HUES48 (cell line): ENCODE measurements at regions not wholly inside any gene's neighbourhood (a gene's known extent, or its start where the extent isn't known, plus 50 kb on each side); places are given as distances from the start of the nearest gene placed in this dataset.
"Not testable (repeated sequence)": the region's sequence is repeated elsewhere in the genome, so short reads cannot be mapped to it uniquely, and the experiment has no call there.

Experiments used
- H3K27ac ChIP-seq: one replicate; pipeline ENCODE4 v1.7.0; 2013; ENCODE audit warnings: low read depth, low read length, inconsistent platforms
- H3K27me3 ChIP-seq: 2 replicates; pipeline ENCODE4 v1.6.1; 2013; ENCODE audit warnings: mild to moderate bottlenecking, low read length; ENCODE audit not compliant: control insufficient read depth, insufficient read depth
- H3K36me3 ChIP-seq: 2 replicates; pipeline ENCODE4 v1.6.1; 2013; ENCODE audit warnings: low read length; ENCODE audit not compliant: control insufficient read depth, insufficient read depth
- H3K4me1 ChIP-seq: 2 replicates; pipeline ENCODE4 v1.6.1; 2013; ENCODE audit warnings: mild to moderate bottlenecking, low read length; ENCODE audit not compliant: control insufficient read depth, insufficient read depth
- H3K4me3 ChIP-seq: 2 replicates; pipeline ENCODE4 v1.5.1; 2013; ENCODE audit warnings: mild to moderate bottlenecking, low read depth, low read length
- H3K9ac ChIP-seq: 2 replicates; pipeline ENCODE4 v1.6.1; 2013; ENCODE audit warnings: mild to moderate bottlenecking, low read depth, low read length, moderate library complexity
- H3K9me3 ChIP-seq: 2 replicates; pipeline ENCODE4 v1.6.1; 2013; ENCODE audit warnings: low read length; ENCODE audit not compliant: control insufficient read depth, insufficient read depth

DNA sequence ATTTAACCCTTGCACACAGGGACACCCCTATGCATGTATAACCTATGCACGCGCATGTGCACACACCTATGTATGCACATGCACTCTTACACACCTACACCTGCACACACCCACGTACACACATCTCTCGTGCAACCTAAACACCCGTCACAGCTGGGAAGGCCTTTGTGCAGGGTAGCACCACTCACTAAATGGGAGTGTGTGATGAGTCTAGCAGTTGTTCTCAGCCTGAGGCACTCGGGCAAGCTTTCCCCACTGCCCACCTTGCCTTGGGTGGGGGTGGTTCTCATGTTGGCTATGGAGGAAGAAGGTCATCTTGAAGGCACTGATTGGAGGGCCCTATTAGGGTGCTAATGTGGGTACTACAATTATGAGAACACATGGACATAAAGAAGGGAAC, 85.8 kb downstream of the DLL1 start:
- Histone ChIP-seq H3K9me3 (no peaks in the 10 kb centered on the region), H3K27ac (no peak overlapping the region), H3K36me3 (no peaks in the 10 kb centered on the region), H3K4me1 (no peaks in the 10 kb centered on the region), H3K9ac (no peak overlapping the region), H3K4me3 (no peak overlapping the region), H3K27me3 (no peaks in the 10 kb centered on the region)

DNA sequence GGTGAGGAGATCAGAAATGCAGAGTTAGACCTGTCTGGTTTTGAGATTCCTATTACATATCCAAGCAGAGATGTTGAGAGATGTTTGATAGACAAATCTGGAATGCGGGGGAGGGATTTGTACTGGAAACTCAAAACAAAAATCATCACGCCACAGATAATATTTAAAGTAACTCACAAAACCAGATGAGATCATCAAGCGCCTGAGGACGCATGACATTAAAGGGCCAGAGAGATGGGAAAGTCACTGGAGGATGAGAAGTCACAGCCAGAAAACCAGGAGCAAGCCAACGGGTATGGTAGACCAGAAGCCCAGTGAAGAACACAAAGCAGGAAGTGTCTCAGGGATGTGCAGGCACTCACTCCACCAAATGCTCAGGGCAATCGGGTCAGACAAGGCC, 87.7 kb downstream of the DLL1 start:
- H3K9me3 ChIP-seq: no peaks in the 10 kb centered on the region
- no peak overlapping the region for H3K27ac ChIP-seq
- H3K27me3 ChIP-seq: no peaks in the 10 kb centered on the region
- no peak overlapping the region for H3K9ac ChIP-seq
- H3K4me3 ChIP-seq: no peak overlapping the region
- H3K36me3 ChIP-seq: no peaks in the 10 kb centered on the region
- no peaks in the 10 kb centered on the region for H3K4me1 ChIP-seq

DNA sequence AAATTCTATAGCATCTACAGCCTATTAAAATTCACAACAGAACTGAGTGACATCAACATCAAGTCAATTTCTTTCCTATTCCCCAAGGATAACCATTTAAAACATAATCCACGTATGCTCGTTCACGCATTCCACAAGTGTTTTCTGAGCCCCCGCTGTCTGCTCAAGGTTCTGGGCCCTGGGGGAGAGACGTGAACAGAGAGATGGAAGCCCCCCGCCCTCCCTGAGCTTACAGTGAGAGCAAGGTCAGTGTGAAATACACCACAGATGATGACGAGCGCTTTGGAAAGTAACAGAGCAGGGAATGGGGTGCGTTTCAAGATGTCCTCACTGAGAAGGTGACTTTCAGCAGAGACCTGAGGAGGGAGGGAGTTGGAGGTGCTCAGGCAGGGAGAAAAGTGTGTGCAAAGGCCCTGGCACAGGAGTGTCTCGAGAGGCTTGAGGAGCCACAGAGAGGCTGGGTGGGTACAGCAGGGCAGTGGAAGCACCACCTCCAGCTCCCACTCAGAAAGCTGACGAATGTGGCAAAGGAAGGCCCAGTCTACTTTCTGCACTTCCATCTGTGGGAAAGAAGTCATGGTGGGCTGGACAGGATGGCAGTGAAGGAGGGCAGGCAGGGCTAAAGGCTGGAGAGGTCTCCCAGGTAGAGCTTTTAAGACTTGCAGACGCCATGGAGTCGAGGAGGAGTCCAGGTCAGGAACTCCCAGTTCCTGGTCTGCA, 88.3 kb downstream of the DLL1 start:
- no peaks in the 10 kb centered on the region for H3K4me1 ChIP-seq
- H3K27me3 ChIP-seq: no peaks in the 10 kb centered on the region
- H3K4me3 ChIP-seq: no peak overlapping the region
- H3K9me3 ChIP-seq: no peaks in the 10 kb centered on the region
- no peaks in the 10 kb centered on the region for H3K36me3 ChIP-seq
- no peak overlapping the region for H3K9ac ChIP-seq
- no peak overlapping the region for H3K27ac ChIP-seq

DNA sequence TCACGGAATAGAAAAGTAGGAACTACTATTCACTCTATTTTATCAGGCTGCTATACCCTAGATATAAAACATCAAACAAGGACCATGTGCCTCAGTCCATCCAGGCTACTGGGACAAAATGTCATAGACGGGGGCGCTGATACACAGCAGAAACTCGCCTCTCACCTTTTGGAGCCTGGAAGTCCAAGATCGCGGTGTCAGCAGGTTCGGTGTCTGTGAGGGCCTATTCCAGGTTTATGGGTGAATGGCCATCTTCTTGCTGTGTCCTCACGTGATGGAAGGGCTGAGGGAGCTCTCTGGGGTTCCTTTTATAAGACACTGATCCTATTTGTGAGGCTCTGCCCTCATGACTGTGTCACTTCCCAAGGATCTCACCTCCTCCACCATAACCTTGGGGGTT, 89.5 kb downstream of the DLL1 start:
- Histone ChIP-seq H3K9me3 (no peaks in the 10 kb centered on the region), H3K27ac (no peak overlapping the region), H3K27me3 (no peaks in the 10 kb centered on the region), H3K4me1 (no peaks in the 10 kb centered on the region), H3K9ac (no peak overlapping the region), H3K36me3 (no peaks in the 10 kb centered on the region), H3K4me3 (no peak overlapping the region)

DNA sequence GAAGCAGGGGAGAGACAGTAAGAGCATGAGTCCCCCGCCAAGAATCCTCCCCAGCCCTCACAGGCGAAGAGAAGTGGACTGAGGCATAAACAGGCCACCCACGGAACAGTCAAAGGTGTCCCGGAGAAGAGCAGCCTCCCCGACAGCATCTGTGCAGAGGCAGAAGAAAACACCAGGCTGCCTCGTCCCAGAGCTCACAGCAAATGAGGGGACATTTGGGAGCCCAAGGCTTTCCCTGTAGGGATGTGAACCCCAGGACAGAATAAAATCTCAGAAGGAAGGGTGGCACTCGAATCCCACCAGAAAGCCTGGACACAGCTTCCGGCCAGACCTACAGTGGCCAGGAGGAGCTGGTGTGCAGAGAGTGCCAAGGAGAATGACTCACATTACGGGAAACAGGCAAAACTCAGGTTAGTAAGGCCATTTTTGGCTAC, 90.4 kb downstream of the DLL1 start:
- Histone ChIP-seq H3K36me3 (no peaks in the 10 kb centered on the region), H3K4me3 (no peak overlapping the region), H3K27me3 (no peaks in the 10 kb centered on the region), H3K9ac (no peak overlapping the region), H3K9me3 (peaks cover 8% of the 10 kb centered on the region; the same call in 1 of the 2 replicates), H3K4me1 (no peaks in the 10 kb centered on the region), H3K27ac (no peak overlapping the region)

DNA sequence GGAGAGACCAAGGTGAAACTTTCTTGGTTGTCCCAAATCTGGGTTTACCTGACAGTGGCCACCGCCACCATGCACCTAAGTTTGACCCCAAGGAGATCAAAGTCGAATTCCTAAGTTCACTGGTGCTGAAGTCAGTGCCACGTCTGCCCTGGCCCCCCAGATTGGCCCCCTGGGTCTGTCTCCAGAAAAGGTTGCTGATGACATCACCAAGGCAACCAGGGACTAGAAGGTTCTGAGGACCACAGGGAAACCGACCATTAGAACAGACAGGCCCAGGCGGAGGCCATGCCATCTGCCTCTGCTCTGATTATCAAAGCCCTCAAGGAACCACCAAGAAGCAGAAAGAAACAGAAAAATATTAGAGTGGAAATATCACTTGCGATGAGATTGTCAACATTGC, 91.2 kb downstream of the DLL1 start:
- Histone ChIP-seq H3K4me3 (no peak overlapping the region), H3K9me3 (peaks cover 14% of the 10 kb centered on the region; the same call in 1 of the 2 replicates), H3K27me3 (no peaks in the 10 kb centered on the region), H3K4me1 (no peaks in the 10 kb centered on the region), H3K27ac (no peak overlapping the region), H3K9ac (no peak overlapping the region), H3K36me3 (no peaks in the 10 kb centered on the region)

DNA sequence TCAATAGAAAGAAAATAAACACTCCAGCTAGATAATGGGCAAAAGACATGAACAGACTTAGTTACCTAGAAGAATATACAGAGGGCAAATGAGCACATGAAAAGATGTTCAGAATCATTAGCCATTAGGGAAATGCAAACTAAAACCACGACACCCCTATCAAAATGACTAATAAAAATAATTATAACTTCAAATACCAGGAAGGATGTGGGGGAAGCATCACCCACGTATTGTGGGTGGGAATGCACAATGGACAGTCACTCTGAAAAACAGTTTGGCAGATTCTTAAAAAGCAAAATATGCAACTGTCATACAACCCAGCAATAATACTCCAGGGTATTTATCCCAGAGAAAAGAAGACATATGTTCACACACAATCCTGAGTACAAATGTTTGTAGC, 92.6 kb downstream of the DLL1 start:
- Histone ChIP-seq H3K4me3 (no peak overlapping the region), H3K9ac (no peak overlapping the region), H3K9me3 (peaks cover 14% of the 10 kb centered on the region; the same call in 1 of the 2 replicates), H3K27ac (no peak overlapping the region), H3K36me3 (no peaks in the 10 kb centered on the region), H3K27me3 (no peaks in the 10 kb centered on the region), H3K4me1 (no peaks in the 10 kb centered on the region)

DNA sequence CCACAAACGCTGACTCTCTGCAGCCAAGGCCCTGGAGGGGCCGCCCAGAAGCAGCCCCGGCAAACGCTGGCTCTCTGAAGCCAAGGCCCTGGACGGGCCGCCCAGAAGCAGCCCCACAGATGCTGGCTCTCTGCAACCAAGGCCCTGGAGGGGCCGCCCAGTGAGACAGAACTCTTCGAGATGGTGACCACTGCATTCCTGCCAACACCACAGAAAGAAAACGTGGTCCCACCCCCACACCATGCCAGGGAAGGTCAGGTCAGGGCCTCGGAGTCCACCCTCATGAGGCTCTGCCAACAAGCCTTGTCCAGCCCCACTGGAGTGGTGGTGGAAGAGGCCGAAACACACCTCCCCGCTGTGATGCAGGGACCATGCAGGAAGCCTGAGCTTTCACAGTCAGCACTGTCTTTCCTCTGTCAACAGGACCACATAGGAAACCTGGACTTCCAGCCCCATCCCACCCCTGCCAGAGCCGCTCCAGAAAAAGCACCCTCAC, 97.5 kb downstream of the DLL1 start:
- no peak overlapping the region for H3K27ac ChIP-seq
- H3K9ac ChIP-seq: no peak overlapping the region
- H3K9me3 ChIP-seq: peaks cover 14% of the 10 kb centered on the region; the same call in 1 of the 2 replicates
- no peaks in the 10 kb centered on the region for H3K36me3 ChIP-seq
- no peaks in the 10 kb centered on the region for H3K4me1 ChIP-seq
- no peak overlapping the region for H3K4me3 ChIP-seq
- H3K27me3 ChIP-seq: no peaks in the 10 kb centered on the region

DNA sequence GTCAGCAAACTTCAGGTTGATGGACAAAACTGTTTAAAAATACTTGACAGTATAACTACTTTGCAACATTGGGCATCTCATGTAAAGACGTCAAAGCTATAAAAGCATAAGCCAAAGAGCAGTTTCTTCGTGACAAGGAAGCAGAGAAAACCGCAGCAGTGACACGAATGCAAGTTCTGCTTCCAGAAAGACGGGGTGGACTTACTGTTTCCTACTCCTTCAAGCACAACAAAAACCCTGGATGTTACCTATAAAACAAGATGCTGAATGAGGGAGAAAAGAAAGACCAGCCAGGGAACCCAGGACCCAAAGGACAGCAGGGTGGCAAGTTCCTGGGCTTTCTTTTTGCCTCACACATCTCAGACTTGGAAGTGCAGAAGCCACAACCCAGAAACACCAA, 98.0 kb downstream of the DLL1 start:
- no peaks in the 10 kb centered on the region for H3K36me3 ChIP-seq
- no peak overlapping the region for H3K9ac ChIP-seq
- no peak overlapping the region for H3K27ac ChIP-seq
- no peaks in the 10 kb centered on the region for H3K4me1 ChIP-seq
- H3K9me3 ChIP-seq: peaks cover 14% of the 10 kb centered on the region; the same call in 1 of the 2 replicates
- H3K4me3 ChIP-seq: no peak overlapping the region
- H3K27me3 ChIP-seq: no peaks in the 10 kb centered on the region

DNA sequence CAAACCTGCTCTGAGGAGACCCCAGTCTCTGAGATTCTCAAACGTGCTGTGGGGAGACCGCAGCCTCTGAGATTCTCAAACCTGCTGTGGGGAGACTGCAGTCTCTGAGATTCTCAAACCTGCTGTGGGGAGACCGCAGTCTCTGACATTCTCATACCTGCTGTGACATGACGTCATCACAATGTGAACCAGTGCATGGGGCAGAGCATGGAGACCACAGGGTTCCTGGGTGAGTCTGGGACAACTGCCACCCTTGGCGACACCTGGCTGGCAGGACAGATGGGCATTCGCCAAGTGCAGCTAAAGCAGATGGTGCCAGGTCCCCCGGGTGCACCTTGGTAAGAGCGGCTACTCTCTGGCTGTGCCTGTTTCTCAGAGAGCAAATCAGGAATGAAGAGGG, 98.8 kb downstream of the DLL1 start:
- not testable (repeated sequence) for H3K36me3 ChIP-seq

DNA sequence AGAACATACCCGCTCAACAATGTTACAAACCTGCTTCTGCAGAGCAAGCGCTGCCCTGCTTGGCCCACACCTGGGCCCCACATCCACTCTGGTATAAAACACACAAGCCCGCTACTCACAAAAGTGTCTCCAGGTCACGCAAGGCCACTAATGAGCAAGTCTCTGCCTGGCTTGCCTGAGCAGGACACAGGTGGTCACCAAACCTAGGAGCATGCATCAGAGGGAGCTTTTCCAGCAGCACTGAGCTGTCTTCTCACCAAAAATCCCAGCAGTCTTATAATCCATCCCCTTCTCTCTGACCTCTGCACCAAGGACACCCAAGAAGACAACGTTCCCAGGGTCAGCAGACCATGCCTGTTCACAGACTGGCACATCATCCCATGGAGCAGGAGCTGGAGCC, 100.8 kb downstream of the DLL1 start:
- H3K9ac ChIP-seq: no peak overlapping the region
- no peak overlapping the region for H3K4me3 ChIP-seq
- H3K36me3 ChIP-seq: no peaks in the 10 kb centered on the region
- H3K27me3 ChIP-seq: no peaks in the 10 kb centered on the region
- H3K9me3 ChIP-seq: 0 out of 2 replicates have a peak, but pooled peaks cover 2% of the 10 kb centered on the region
- H3K4me1 ChIP-seq: no peaks in the 10 kb centered on the region
- H3K27ac ChIP-seq: no peak overlapping the region

More for the DNA sequence above, 98.8 kb downstream of the DLL1 start:
- H3K27me3 ChIP-seq, H3K4me3 ChIP-seq, H3K9ac ChIP-seq, H3K27ac ChIP-seq, H3K4me1 ChIP-seq: not testable (repeated sequence)
- peaks cover 14% of the 10 kb centered on the region; the same call in 1 of the 2 replicates for H3K9me3 ChIP-seq
